Sigmoid colon (tissue), 6 donors: ENCODE measurements at regions not wholly inside any gene's neighbourhood (a gene's known extent, or its start where the extent isn't known, plus 50 kb on each side); places are given as distances from the start of the nearest gene placed in this dataset.

Experiments
- DNase-seq: peaks from one replicate; pipeline ENCODE4 v3.0.0-alpha.2; 2019
- H3K27ac ChIP-seq, 4 donors: fragments of 200-600 bp; sonication (generic); one replicate each; pipeline ENCODE4 v1.5.1; 2016 to 2019; ENCODE audit warnings: mild to moderate bottlenecking in 1 of 4
- H3K27me3 ChIP-seq, 3 donors: fragments of 200-600 bp; sonication (generic); one replicate each; pipeline ENCODE4 v1.5.1; 2019; ENCODE audit warnings: mild to moderate bottlenecking in 1 of 3
- H3K36me3 ChIP-seq, 4 donors: fragments of 200-600 bp; sonication (generic); one replicate each; pipeline ENCODE4 v1.5.1; 2016 to 2019
- H3K4me1 ChIP-seq, 4 donors: fragments of 200-600 bp; sonication (generic); one replicate each; pipeline ENCODE4 v1.5.1; 2017 to 2019
- H3K4me3 ChIP-seq, 4 donors: fragments of 200-600 bp; sonication (generic); one replicate each; pipeline ENCODE4 v1.5.1; 2017 to 2019; ENCODE audit warnings: mild to moderate bottlenecking in 2 of 4, moderate library complexity in 1 of 4
- H3K9me3 ChIP-seq, 4 donors: fragments of 200-600 bp in 3 of 4; sonication (generic) in 3 of 4; one replicate each; pipeline versions ENCODE4 v1.5.1 to v1.6.1; 2013 to 2019
- CTCF ChIP-seq, 4 experiments: fragments of 450-650 bp in 3 of 4; fragments of 200-600 bp in 1 of 4; IDR thresholded peaks; one replicate each; pipeline ENCODE4 v1.5.1; 2016 to 2019; ENCODE audit warnings: antibody characterized with exemption in 4 of 4, mild to moderate bottlenecking in 3 of 4, moderate library complexity in 2 of 4
- EP300 ChIP-seq, 4 donors: sonication (generic); formaldehyde crosslinking; IDR thresholded peaks; one replicate each; pipeline ENCODE4 v1.6.1; 2017; ENCODE audit warnings: antibody characterized with exemption in 4 of 4
- POLR2A ChIP-seq, 2 donors: fragments of 450-650 bp; IDR thresholded peaks; one replicate each; pipeline ENCODE4 v1.6.1; 2016; ENCODE audit warnings: antibody characterized with exemption in 2 of 2, mild to moderate bottlenecking in 2 of 2, moderate library complexity in 2 of 2
- POLR2AphosphoS5 ChIP-seq, 4 donors: sonication (generic); formaldehyde crosslinking; IDR thresholded peaks; one replicate each; pipeline ENCODE4 v1.6.1; 2017; ENCODE audit warnings: antibody characterized with exemption in 4 of 4
- WGBS, 2 donors: extraction: QIAGEN DNeasy Blood & Tissue Kit; methylation state at CpG; one replicate each; pipeline ENCODE4 v1.1.7; 2013; 5-methylcytosine and 5-hydroxymethylcytosine counted together
- intact Hi-C: fragments of 100-400 bp; cut with DNase I; formaldehyde crosslinking; loops from one replicate; pipeline ENCODE4 v1.15.1; 2023
- donor health status: healthy with polysubstance abuse.
- donor health status: healthy.

GRCh38 chr6:48714250-48714649 is 603.3 kb upstream of the PTCHD4 start:
- H3K9me3 ChIP-seq: no peaks in the 10 kb centered on the region
- intact Hi-C loops: no loop called here

GRCh38 chr6:48713612-48714011 is 602.6 kb upstream of the PTCHD4 start:
- no peak overlapping the region for H3K4me3 ChIP-seq
- TF ChIP-seq CTCF (IDR thresholded peaks at IDR 0.05): no peak
- TF ChIP-seq POLR2AphosphoS5 (IDR thresholded peaks at IDR 0.05): no peak
- no peak for TF ChIP-seq POLR2A (IDR thresholded peaks at IDR 0.05)
- no peak for TF ChIP-seq EP300 (IDR thresholded peaks at IDR 0.05)
- 89 to 91% methylated on average over 2 of the region's 2 CpGs for WGBS, 2 donors
- no peak overlapping the region for H3K27ac ChIP-seq
- no peak for DNase-seq
- H3K27me3 ChIP-seq: no peaks in the 10 kb centered on the region
- H3K4me1 ChIP-seq: no peaks in the 10 kb centered on the region
- no peaks in the 10 kb centered on the region for H3K9me3 ChIP-seq
- no peaks in the 10 kb centered on the region for H3K36me3 ChIP-seq
- intact Hi-C loops: no loop called here

More at GRCh38 chr6:48714250-48714649, 603.3 kb upstream of the PTCHD4 start:
- WGBS, 2 donors: 57 to 66% methylated on average over 2 of the region's 2 CpGs
- Histone ChIP-seq H3K27ac (no peak overlapping the region), H3K4me1 (no peaks in the 10 kb centered on the region), H3K4me3 (no peak overlapping the region), H3K36me3 (no peaks in the 10 kb centered on the region), H3K27me3 (no peaks in the 10 kb centered on the region)
- TF ChIP-seq POLR2A (IDR thresholded peaks at IDR 0.05): no peak
- no peak for DNase-seq

- no peaks in the 10 kb centered on the region for H3K9me3 ChIP-seq
- no peaks in the 10 kb centered on the region for H3K27me3 ChIP-seq
- TF ChIP-seq CTCF (IDR thresholded peaks at IDR 0.05): no peak
- TF ChIP-seq POLR2AphosphoS5 (IDR thresholded peaks at IDR 0.05): no peak
- no peak for TF ChIP-seq EP300 (IDR thresholded peaks at IDR 0.05)
- no peak for TF ChIP-seq POLR2A (IDR thresholded peaks at IDR 0.05)
- no peak for DNase-seq
- H3K27ac ChIP-seq: no peak overlapping the region
- H3K36me3 ChIP-seq: no peaks in the 10 kb centered on the region
- H3K4me1 ChIP-seq: no peaks in the 10 kb centered on the region
- intact Hi-C loops: no loop called here
- no peak overlapping the region for H3K4me3 ChIP-seq
These were observed 595.3 kb upstream of the PTCHD4 start for GRCh38 chr6:48706310-48706709.

- no peaks in the 10 kb centered on the region for H3K36me3 ChIP-seq
- no peak for DNase-seq
- H3K27ac ChIP-seq: no peak overlapping the region
- H3K4me1 ChIP-seq: no peaks in the 10 kb centered on the region
- H3K4me3 ChIP-seq: no peak overlapping the region
- no peaks in the 10 kb centered on the region for H3K27me3 ChIP-seq
- TF ChIP-seq EP300 (IDR thresholded peaks at IDR 0.05): no peak
- no peak for TF ChIP-seq POLR2A (IDR thresholded peaks at IDR 0.05)
- no peak for TF ChIP-seq CTCF (IDR thresholded peaks at IDR 0.05)
- no peak for TF ChIP-seq POLR2AphosphoS5 (IDR thresholded peaks at IDR 0.05)
- no peaks in the 10 kb centered on the region for H3K9me3 ChIP-seq
- WGBS, 2 donors: 85 to 92% methylated on average over 15 of the region's 15 CpGs
- intact Hi-C loops: no loop called here
These were observed 590.6 kb upstream of the PTCHD4 start for GRCh38 chr6:48701572-48701971.

- DNase-seq: no peak
- Histone ChIP-seq H3K9me3 (peaks cover 0 to 4% (median 2%) of the 10 kb centered on the region in 4 donors), H3K36me3 (no peaks in the 10 kb centered on the region), H3K27ac (no peak overlapping the region), H3K4me1 (no peaks in the 10 kb centered on the region), H3K4me3 (no peak overlapping the region), H3K27me3 (no peaks in the 10 kb centered on the region)
- intact Hi-C loops: no loop called here
- TF ChIP-seq CTCF (IDR thresholded peaks at IDR 0.05) (no peak), POLR2AphosphoS5 (IDR thresholded peaks at IDR 0.05) (no peak), POLR2A (IDR thresholded peaks at IDR 0.05) (no peak)
- 76 to 84% methylated on average over 3 of the region's 3 CpGs for WGBS, 2 donors
These were observed 584.9 kb upstream of the PTCHD4 start for GRCh38 chr6:48695872-48696271.
